HEK293 (cell line): ENCODE measurements at regions not wholly inside any gene's neighbourhood (a gene's known extent, or its start where the extent isn't known, plus 50 kb on each side); places are given as distances from the start of the nearest gene placed in this dataset.
A peak's percentile ranks its signal among the peaks of the same experiment; 100 is the strongest.

Experiments used
- CTCF ChIA-PET: fragments of 350-600 bp; formaldehyde crosslinking; extraction: SDS; loops from one replicate; lab custom pipeline; 2021; ENCODE audit warnings: antibody characterized with exemption; lab: Yijun Ruan, JAX
- POLR2A ChIA-PET: fragments of 300-600 bp; formaldehyde crosslinking; extraction: SDS; loops from one replicate; lab custom pipeline; 2020; ENCODE audit warnings: antibody characterized with exemption, inconsistent platforms; lab: Yijun Ruan, JAX
- H3K27ac ChIP-seq: fragments of 200-500 bp; sonication (Bioruptor generic); 2 replicates; pipeline ENCODE4 v1.5.1; 2014; ENCODE audit warnings: low read depth, low read length, control low read depth, inconsistent platforms; ENCODE audit errors: extremely low read depth
- H3K36me3 ChIP-seq, 2 experiments: fragments of 200-500 bp in 1 of 2; sonication (Bioruptor generic) in 1 of 2; 1 replicate in 1 of 2; 2 replicates in 1 of 2; pipeline ENCODE4 v1.5.1; 2014 to 2017; ENCODE audit warnings: inconsistent platforms in 2 of 2, low read length in 2 of 2; ENCODE audit not compliant: control insufficient read depth in 2 of 2, insufficient read depth in 1 of 2
- H3K4me1 ChIP-seq: fragments of 200-500 bp; sonication (Bioruptor generic); 2 replicates; pipeline ENCODE4 v1.5.1; 2014; ENCODE audit warnings: mild to moderate bottlenecking, low read length, inconsistent platforms; ENCODE audit not compliant: control insufficient read depth, insufficient read depth
- H3K4me3 ChIP-seq: 2 replicates; pipeline ENCODE4 v1.5.1; 2011; ENCODE audit warnings: low read depth, mild to moderate bottlenecking, control low read depth, low read length, moderate library complexity
- H3K9me3 ChIP-seq: fragments of 200-500 bp; sonication (Bioruptor generic); 2 replicates; pipeline ENCODE4 v1.5.1; 2014; ENCODE audit warnings: low read depth, low read length, inconsistent platforms; ENCODE audit not compliant: control insufficient read depth, insufficient read depth
- MYNN ChIP-seq: fragments of 450-650 bp; formaldehyde crosslinking; IDR thresholded peaks from 2 replicates; pipeline ENCODE4 v1.5.1; 2016; ENCODE audit warnings: missing biosample characterization, missing genetic modification characterization, borderline replicate concordance
- REST ChIP-seq: fragments of 450-650 bp; formaldehyde crosslinking; IDR thresholded peaks from 2 replicates; pipeline ENCODE4 v1.5.1; 2016; ENCODE audit warnings: missing biosample characterization, missing genetic modification characterization
- SALL2 ChIP-seq: fragments of 450-650 bp; formaldehyde crosslinking; IDR thresholded peaks from 2 replicates; pipeline ENCODE4 v1.5.0; 2017; ENCODE audit warnings: missing biosample characterization, mild to moderate bottlenecking, missing genetic modification characterization, borderline replicate concordance
- SP7 ChIP-seq: fragments of 450-650 bp; formaldehyde crosslinking; IDR thresholded peaks from 2 replicates; pipeline ENCODE4 v1.5.1; 2016; ENCODE audit warnings: missing biosample characterization, missing genetic modification characterization
- TCF7L2 ChIP-seq: IDR thresholded peaks from 2 replicates; pipeline ENCODE4 v1.6.1; 2011; ENCODE audit warnings: low read depth, mild to moderate bottlenecking, inconsistent platforms, low read length, moderate library complexity, borderline replicate concordance
- ZBTB1 ChIP-seq: fragments of 450-650 bp; formaldehyde crosslinking; IDR thresholded peaks from 2 replicates; pipeline ENCODE4 v1.5.1; 2016; ENCODE audit warnings: missing biosample characterization, missing genetic modification characterization
- ZBTB26 ChIP-seq: fragments of 450-650 bp; formaldehyde crosslinking; optimal IDR thresholded peaks from 2 replicates; pipeline ENCODE3; 2016; ENCODE audit warnings: missing biosample characterization, mild to moderate bottlenecking, missing genetic modification characterization
- ZNF133 ChIP-seq: fragments of 450-650 bp; formaldehyde crosslinking; IDR thresholded peaks from 2 replicates; pipeline ENCODE4 v1.5.1; 2016; ENCODE audit warnings: missing biosample characterization, missing genetic modification characterization
- ZNF140 ChIP-seq: fragments of 450-650 bp; formaldehyde crosslinking; IDR thresholded peaks from 2 replicates; pipeline ENCODE4 v1.5.1; 2016; ENCODE audit warnings: missing biosample characterization, missing genetic modification characterization
- ZNF214 ChIP-seq: fragments of 450-650 bp; formaldehyde crosslinking; IDR thresholded peaks from 2 replicates; pipeline ENCODE4 v1.5.1; 2017; ENCODE audit warnings: missing biosample characterization, mild to moderate bottlenecking, missing genetic modification characterization, borderline replicate concordance
- ZNF292 ChIP-seq: fragments of 450-650 bp; formaldehyde crosslinking; IDR thresholded peaks from 2 replicates; pipeline ENCODE4 v1.5.1; 2016; ENCODE audit warnings: low read depth, missing biosample characterization, missing genetic modification characterization, borderline replicate concordance
- ZNF549 ChIP-seq: fragments of 450-650 bp; IDR thresholded peaks from 2 replicates; pipeline ENCODE4 v1.5.1; 2018; ENCODE audit warnings: missing biosample characterization, missing genetic modification characterization, mild to moderate bottlenecking, inconsistent platforms, moderate library complexity
- ZNF624 ChIP-seq: fragments of 450-650 bp; formaldehyde crosslinking; IDR thresholded peaks from 2 replicates; pipeline ENCODE4 v1.5.1; 2017; ENCODE audit warnings: missing biosample characterization, missing genetic modification characterization
- ZNF677 ChIP-seq: fragments of 450-650 bp; IDR thresholded peaks from 2 replicates; pipeline ENCODE4 v1.5.0; 2018; ENCODE audit warnings: missing biosample characterization, mild to moderate bottlenecking, missing genetic modification characterization, moderate library complexity
- ZNF701 ChIP-seq: fragments of 450-650 bp; formaldehyde crosslinking; IDR thresholded peaks from 2 replicates; pipeline ENCODE4 v1.5.1; 2016; ENCODE audit warnings: missing biosample characterization, missing genetic modification characterization
- ZNF707 ChIP-seq: fragments of 450-650 bp; formaldehyde crosslinking; IDR thresholded peaks from 2 replicates; pipeline ENCODE4 v1.5.1; 2016; ENCODE audit warnings: missing biosample characterization, missing genetic modification characterization
- ZNF830 ChIP-seq: fragments of 450-650 bp; IDR thresholded peaks from 2 replicates; pipeline ENCODE4 v1.5.0; 2018; ENCODE audit warnings: missing biosample characterization, missing genetic modification characterization, low read depth, mild to moderate bottlenecking, moderate library complexity
- ZNF837 ChIP-seq: fragments of 450-650 bp; formaldehyde crosslinking; IDR thresholded peaks from 2 replicates; pipeline ENCODE4 v1.5.1; 2016; ENCODE audit warnings: missing biosample characterization, missing genetic modification characterization
- TF ChIP-seq, protein P1 (sequence below): fragments of 450-650 bp; formaldehyde crosslinking; IDR thresholded peaks from 2 replicates; pipeline ENCODE4 v1.5.1; 2016; ENCODE audit warnings: missing biosample characterization, missing genetic modification characterization, low read depth

GRCh38 chr6:145258122-145258521 lies 477.2 kb downstream of the EPM2A start:
- no peaks in the 10 kb centered on the region for H3K36me3 ChIP-seq
- H3K27ac ChIP-seq, result no peak overlapping the region
- H3K4me1 ChIP-seq, result no peaks in the 10 kb centered on the region
- no peak for TF ChIP-seq ZBTB26
- TF ChIP-seq, all 188 proteins: peak for 0
- no peak overlapping the region for H3K4me3 ChIP-seq
- ChIA-PET CTCF (no interaction called here), POLR2A (no interaction called here)
- no peaks in the 10 kb centered on the region for H3K9me3 ChIP-seq

DNA sequence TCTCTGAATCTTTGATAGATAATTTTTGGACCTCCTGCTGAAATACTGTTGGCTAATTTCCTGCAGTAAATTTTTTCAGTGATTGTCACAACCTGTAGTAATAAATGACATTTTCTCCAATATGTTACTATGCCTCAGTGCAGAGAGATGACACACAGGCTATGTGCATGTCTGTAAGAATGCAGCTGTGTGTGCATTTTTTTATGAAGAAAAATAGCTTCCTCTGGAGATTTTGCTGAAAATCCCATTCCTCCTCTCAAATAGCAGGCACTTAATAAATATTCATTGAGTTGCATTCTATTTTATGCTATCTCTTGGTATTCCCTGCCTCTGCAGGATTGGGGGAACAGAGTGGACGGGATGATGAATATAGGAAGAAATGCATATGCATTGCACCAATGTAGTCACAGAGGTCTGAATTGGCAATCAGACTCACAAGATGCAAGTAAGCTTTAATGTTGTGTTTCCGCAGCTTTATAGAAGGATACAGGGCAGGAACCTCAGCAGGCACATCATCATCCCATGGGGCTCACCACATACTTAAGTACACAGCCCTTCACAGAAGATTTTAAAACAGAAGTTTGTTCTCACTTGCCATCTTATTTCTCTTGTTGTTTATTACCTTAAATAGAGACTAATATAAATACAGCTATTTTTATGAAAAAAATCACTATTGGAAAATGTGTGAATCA lies 474.7 kb downstream of the EPM2A start:
- H3K27ac ChIP-seq, result no peak overlapping the region
- POLR2A ChIA-PET, result no interaction called here
- H3K4me1 ChIP-seq, result no peaks in the 10 kb centered on the region
- TF ChIP-seq ZNF677 (tag by site-specific recombination) (no peak), ZBTB1 (tag by site-specific recombination) (no peak), ZNF140 (tag by site-specific recombination) (no peak), ZNF214 (tag by site-specific recombination) (no peak), ZNF133 (tag by site-specific recombination) (no peak), ZNF701 (no peak), ZNF292 (tag by site-specific recombination) (no peak)
- no peaks in the 10 kb centered on the region for H3K9me3 ChIP-seq
- CTCF ChIA-PET, result no interaction called here
- no peaks in the 10 kb centered on the region for H3K36me3 ChIP-seq
- no peak overlapping the region for H3K4me3 ChIP-seq

DNA sequence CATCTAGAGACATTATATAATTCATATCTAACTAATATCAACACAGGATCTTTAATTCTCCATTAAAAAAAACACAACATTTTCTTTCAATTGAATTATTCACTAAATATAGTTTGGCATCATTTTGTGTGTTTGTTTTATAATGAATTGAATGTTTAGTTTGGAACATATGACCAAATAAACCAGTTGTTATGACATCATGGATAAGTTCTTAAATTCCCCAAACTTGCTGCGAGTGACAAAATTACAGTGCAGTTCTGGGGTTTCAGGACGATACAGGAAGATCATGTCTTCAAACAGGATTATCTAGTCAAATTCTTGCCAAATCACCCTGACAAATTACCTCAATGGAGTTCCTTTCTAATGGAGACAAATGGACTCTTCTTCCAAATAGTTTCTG lies 473.6 kb downstream of the EPM2A start:
- H3K9me3 ChIP-seq, result no peaks in the 10 kb centered on the region
- TF ChIP-seq REST (tag by site-specific recombination), result no peak
- TF ChIP-seq, protein P1, sequence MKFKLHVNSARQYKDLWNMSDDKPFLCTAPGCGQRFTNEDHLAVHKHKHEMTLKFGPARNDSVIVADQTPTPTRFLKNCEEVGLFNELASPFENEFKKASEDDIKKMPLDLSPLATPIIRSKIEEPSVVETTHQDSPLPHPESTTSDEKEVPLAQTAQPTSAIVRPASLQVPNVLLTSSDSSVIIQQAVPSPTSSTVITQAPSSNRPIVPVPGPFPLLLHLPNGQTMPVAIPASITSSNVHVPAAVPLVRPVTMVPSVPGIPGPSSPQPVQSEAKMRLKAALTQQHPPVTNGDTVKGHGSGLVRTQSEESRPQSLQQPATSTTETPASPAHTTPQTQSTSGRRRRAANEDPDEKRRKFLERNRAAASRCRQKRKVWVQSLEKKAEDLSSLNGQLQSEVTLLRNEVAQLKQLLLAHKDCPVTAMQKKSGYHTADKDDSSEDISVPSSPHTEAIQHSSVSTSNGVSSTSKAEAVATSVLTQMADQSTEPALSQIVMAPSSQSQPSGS (tag by site-specific recombination), result peak; percentile 47; the same call in 1 of the 2 replicates
- TF ChIP-seq, all 188 proteins: peak for 1
- Histone ChIP-seq H3K36me3 (no peaks in the 10 kb centered on the region), H3K4me1 (no peaks in the 10 kb centered on the region), H3K27ac (no peak overlapping the region), H3K4me3 (no peak overlapping the region)
- POLR2A ChIA-PET, result no interaction called here
- CTCF ChIA-PET, result no interaction called here

GRCh38 chr6:145262771-145263170 lies 472.5 kb downstream of the EPM2A start:
- TF ChIP-seq TCF7L2 (no peak), ZNF830 (tag by site-specific recombination) (no peak), ZNF707 (tag by site-specific recombination) (no peak), ZNF549 (tag by site-specific recombination) (no peak), ZNF837 (tag by site-specific recombination) (no peak), SP7 (tag by site-specific recombination) (no peak), ZNF624 (tag by site-specific recombination) (no peak), SALL2 (tag by site-specific recombination) (no peak), MYNN (tag by site-specific recombination) (no peak)
- no peaks in the 10 kb centered on the region for H3K36me3 ChIP-seq
- POLR2A ChIA-PET, result no interaction called here
- H3K27ac ChIP-seq, result no peak overlapping the region
- H3K4me3 ChIP-seq, result no peak overlapping the region
- CTCF ChIA-PET, result no interaction called here
- no peaks in the 10 kb centered on the region for H3K4me1 ChIP-seq
- no peaks in the 10 kb centered on the region for H3K9me3 ChIP-seq
